Tibial nerve (tissue), 4 donors: ENCODE measurements at regions not wholly inside any gene's neighbourhood (a gene's known extent, or its start where the extent isn't known, plus 50 kb on each side); places are given as distances from the start of the nearest gene placed in this dataset.

Experiments used
- CTCF ChIP-seq, 5 experiments: fragments of 200-600 bp in 3 of 5; fragments of 450-650 bp in 2 of 5; sonication (generic) in 3 of 5; IDR thresholded peaks; one replicate each; pipeline ENCODE4 v1.5.1; 2016 to 2019; ENCODE audit warnings: antibody characterized with exemption in 5 of 5, mild to moderate bottlenecking in 3 of 5, moderate library complexity in 2 of 5
- EP300 ChIP-seq, 2 donors: sonication (generic); formaldehyde crosslinking; IDR thresholded peaks; one replicate each; pipeline ENCODE4 v1.6.1; 2017; ENCODE audit warnings: antibody characterized with exemption in 2 of 2, mild to moderate bottlenecking in 1 of 2
- POLR2A ChIP-seq, 2 donors: fragments of 450-650 bp; IDR thresholded peaks; one replicate each; pipeline ENCODE4 v1.6.1; 2017; ENCODE audit warnings: antibody characterized with exemption in 2 of 2, mild to moderate bottlenecking in 2 of 2, moderate library complexity in 2 of 2

- TF ChIP-seq CTCF (IDR thresholded peaks at IDR 0.05): no peak
- TF ChIP-seq POLR2A (IDR thresholded peaks at IDR 0.05): no peak
- TF ChIP-seq EP300 (IDR thresholded peaks at IDR 0.05): no peak
Measured at GRCh38 chr1:208432346-208432745, 188.2 kb upstream of the PLXNA2 start.
